GM21528 (cell line): ENCODE measurements at regions not wholly inside any gene's neighbourhood (a gene's known extent, or its start where the extent isn't known, plus 50 kb on each side); places are given as distances from the start of the nearest gene placed in this dataset.

Experiments used
- ATAC-seq: cut with Tn5 transposase; IDR thresholded peaks from one replicate; pipeline ENCODE4 v1.9.1; 2021; ENCODE audit warnings: mild to moderate bottlenecking, moderate library complexity; ENCODE audit not compliant: unreplicated experiment, low FRiP score

- no peak for ATAC-seq
Measured at GRCh38 chr15:70557521-70558258, 205.7 kb downstream of the UACA start.

GRCh38 chr15:70556779-70557178 is 206.6 kb downstream of the UACA start:
- no peak for ATAC-seq

- ATAC-seq, result no peak
Measured at GRCh38 chr15:70556151-70556741, 207.1 kb downstream of the UACA start.

GRCh38 chr15:70555713-70556112 is 207.6 kb downstream of the UACA start:
- ATAC-seq, result no peak

GRCh38 chr15:70547846-70548487 is 215.4 kb downstream of the UACA start:
- no peak for ATAC-seq

- ATAC-seq, result no peak
Measured at GRCh38 chr15:70545526-70545925, 217.8 kb downstream of the UACA start.

GRCh38 chr15:70541511-70541910 is 221.8 kb downstream of the UACA start:
- no peak for ATAC-seq

GRCh38 chr15:70539912-70540530 is 223.3 kb downstream of the UACA start:
- no peak for ATAC-seq

GRCh38 chr15:70539409-70539808 is 223.9 kb downstream of the UACA start:
- ATAC-seq, result no peak

- ATAC-seq, result no peak
Measured at GRCh38 chr15:70538278-70538677, 225.1 kb downstream of the UACA start.

- ATAC-seq, result no peak
Measured at GRCh38 chr15:70535955-70536338, 227.4 kb downstream of the UACA start.

- ATAC-seq, result no peak
Measured at GRCh38 chr15:70535071-70535954, 228.0 kb downstream of the UACA start.

- no peak for ATAC-seq
Measured at GRCh38 chr15:70533931-70534742, 229.2 kb downstream of the UACA start.

GRCh38 chr15:70532531-70533186 is 230.7 kb downstream of the UACA start:
- no peak for ATAC-seq

- no peak for ATAC-seq
Measured at GRCh38 chr15:70531576-70531975, 231.8 kb downstream of the UACA start.

GRCh38 chr15:70530906-70531305 is 232.5 kb downstream of the UACA start:
- ATAC-seq, result no peak

- no peak for ATAC-seq
Measured at GRCh38 chr15:70530503-70530902, 232.9 kb downstream of the UACA start.

GRCh38 chr15:70530017-70530499 is 233.3 kb downstream of the UACA start:
- ATAC-seq, result no peak

- ATAC-seq, result no peak
Measured at GRCh38 chr15:70528816-70529215, 234.5 kb downstream of the UACA start.
